LNCaP clone FGC (cell line): ENCODE measurements at regions not wholly inside any gene's neighbourhood (a gene's known extent, or its start where the extent isn't known, plus 50 kb on each side); places are given as distances from the start of the nearest gene placed in this dataset.
A peak's percentile ranks its signal among the peaks of the same experiment; 100 is the strongest.

ENCODE experiments used
- DNase-seq: peaks from one replicate; pipeline ENCODE4 v3.0.0-alpha.2; 2011; ENCODE audit warnings: low read depth
- H3K4me3 ChIP-seq: 2 replicates; pipeline ENCODE4 v1.5.1; 2011; ENCODE audit warnings: mild to moderate bottlenecking, low read depth, low read length, control low read depth
- CTCF ChIP-seq: IDR thresholded peaks from 2 replicates; pipeline ENCODE4 v1.5.1; 2012; ENCODE audit warnings: mild to moderate bottlenecking; ENCODE audit not compliant: control insufficient read depth, insufficient read depth; ENCODE audit errors: extremely low read depth

DNA sequence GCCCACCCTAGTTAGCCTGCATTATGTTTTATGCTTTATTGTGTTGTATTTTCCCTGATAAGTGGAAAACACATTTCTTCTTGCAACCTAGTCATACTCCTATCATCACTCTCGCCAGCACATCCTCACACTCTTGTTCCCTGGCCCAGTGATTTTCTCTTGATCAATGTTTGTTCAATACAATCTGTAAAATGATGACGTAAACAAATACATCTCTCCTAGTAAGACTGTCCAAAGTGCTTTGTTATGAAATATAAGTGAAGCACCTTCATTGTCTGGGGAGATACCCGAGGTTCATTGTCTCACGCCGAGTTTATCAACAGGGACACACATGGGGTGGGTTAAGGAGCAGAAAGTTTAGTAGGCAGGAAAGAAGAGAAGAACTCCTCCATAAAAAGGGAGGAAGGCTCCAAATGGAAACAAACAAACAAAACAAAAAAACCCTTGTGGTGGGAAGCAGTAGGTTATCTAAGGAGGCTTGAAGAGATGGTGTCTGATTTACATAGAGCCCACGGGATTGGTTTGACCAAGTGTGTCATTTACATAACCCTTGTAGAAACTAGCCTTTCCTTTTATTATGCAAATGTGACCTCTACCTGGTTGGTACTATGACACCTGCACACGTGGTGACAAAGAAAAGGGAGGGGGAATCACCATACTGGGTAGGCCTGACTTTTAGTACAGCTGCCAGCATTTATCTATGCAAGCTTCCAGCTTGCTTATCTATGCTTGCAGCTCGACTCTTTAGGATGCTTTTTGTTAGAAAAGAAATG is 1317.9 kb upstream of the SPRY2 start:
- no peak for TF ChIP-seq CTCF
- H3K4me3 ChIP-seq = no peak overlapping the region
- DNase-seq = no peak

DNA sequence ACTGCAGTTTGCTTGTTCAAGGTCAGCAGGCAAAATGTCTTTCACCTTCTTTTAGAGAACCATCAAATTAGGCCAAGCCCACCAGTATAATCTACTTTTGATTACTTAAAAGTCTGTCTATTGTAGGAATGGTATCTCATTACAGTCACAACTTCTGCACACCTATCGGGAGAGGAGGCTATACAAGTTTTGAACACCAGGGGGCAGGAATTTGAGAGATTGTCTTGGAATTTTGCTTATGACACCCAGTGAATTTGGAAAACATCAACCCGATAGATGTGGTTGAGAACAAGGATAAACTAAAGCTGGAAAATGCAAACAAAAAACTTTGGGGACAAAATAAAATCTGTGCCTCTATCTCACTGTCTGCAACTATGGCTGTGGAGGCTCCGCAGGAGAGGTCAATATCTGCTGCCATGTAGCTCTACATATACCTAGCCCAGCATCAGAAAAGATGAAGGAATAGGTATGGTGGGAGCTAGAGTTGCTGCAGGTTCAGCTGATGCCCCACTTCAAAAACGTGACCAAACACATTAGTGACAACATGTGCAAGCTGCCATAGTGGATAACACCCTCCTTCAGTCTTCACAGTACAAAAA is 1299.2 kb upstream of the SPRY2 start:
- H3K4me3 ChIP-seq = no peak overlapping the region
- peak; percentile 59 for TF ChIP-seq CTCF
- peak; percentile 2 for DNase-seq

DNA sequence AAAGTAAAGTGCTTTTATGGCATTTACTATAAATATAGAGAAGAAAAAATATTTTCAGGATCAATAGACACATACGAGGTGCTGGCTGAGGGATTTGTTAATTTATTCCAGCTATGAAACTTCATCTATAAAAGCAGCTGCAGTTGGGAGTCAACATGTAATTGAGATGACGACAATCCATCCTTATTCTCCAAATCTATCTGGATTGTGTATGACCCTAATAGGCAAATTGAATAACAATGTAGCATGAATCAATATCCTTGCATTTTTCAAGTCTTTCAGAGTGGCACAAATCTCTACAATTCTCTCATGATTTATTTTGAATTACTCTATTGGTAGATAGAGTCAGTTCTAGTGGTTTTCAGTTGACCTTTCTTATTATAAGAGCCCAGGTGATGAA is 1296.5 kb upstream of the SPRY2 start:
- DNase-seq = no peak
- no peak for TF ChIP-seq CTCF
- no peak overlapping the region for H3K4me3 ChIP-seq

DNA sequence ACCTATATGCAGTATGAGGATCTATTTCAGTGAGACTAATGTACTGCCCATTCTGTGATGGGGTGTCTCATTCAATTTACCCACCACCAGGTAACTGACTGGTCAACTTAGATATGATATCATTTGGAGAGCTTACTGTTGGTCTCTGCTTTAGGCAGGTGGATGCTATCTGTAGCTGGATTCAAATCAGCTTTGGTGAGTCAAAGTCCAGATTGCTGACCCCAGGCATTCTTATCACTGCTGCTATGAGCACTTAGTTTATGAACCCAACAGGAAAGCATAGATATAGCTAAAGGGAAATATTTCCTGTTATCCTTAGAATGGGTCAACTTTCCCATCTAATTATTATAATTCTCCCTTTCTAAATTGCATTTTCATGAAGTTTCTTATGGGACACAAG is 1295.2 kb upstream of the SPRY2 start:
- H3K4me3 ChIP-seq = no peak overlapping the region
- DNase-seq = no peak
- no peak for TF ChIP-seq CTCF

- TF ChIP-seq CTCF = no peak
- DNase-seq = no peak
- H3K4me3 ChIP-seq = no peak overlapping the region
Measured at GRCh38 chr13:81615031-81615430, 1274.1 kb upstream of the SPRY2 start.

DNA sequence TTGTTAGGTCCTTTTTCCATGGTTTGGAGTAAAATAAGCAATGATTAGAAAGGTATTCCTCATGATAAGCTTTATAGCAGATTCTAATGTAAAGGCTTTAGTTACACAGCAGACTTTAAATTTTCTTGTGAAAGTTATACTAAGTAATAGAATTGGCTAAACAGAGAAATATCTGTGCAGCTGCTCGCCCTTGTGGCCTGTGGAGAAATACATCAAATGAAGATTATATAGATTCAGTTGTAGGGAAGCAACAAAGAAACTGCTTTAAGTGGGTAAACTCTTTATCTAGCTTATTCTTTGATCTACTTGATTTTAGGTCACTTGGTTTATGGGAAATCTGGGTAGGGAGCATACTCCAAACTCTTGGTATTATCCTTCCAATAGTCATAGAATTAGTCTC is 1269.7 kb upstream of the SPRY2 start:
- no peak for DNase-seq
- no peak for TF ChIP-seq CTCF
- no peak overlapping the region for H3K4me3 ChIP-seq

- no peak for TF ChIP-seq CTCF
- DNase-seq = no peak
Measured at GRCh38 chr13:81609335-81609734, 1268.4 kb upstream of the SPRY2 start.

More at GRCh38 chr13:81609335-81609734, 1268.4 kb upstream of the SPRY2 start:
- H3K4me3 ChIP-seq = no peak overlapping the region
